ENCODE measurements at regions not wholly inside any gene's neighbourhood (a gene's known extent, or its start where the extent isn't known, plus 50 kb on each side); places are given as distances from the start of the nearest gene placed in this dataset.

GRCh38 chr3:145752576-145752975 lies 408.4 kb downstream of the PLOD2 start:
- no peak overlapping the region for H3K4me3 ChIP-seq (ENCODE audit: low read length)
- no peak for TF ChIP-seq ZNF274 (IDR thresholded peaks at IDR 0.05; ENCODE audit: low read depth, low read length)

- TF ChIP-seq ZNF274 (IDR thresholded peaks at IDR 0.05; ENCODE audit: low read depth, low read length) = no peak
- no peak overlapping the region for H3K4me3 ChIP-seq (ENCODE audit: low read length)
Measured at GRCh38 chr3:145754605-145755289, 406.2 kb downstream of the PLOD2 start.

- H3K4me3 ChIP-seq (ENCODE audit: low read length) = no peak overlapping the region
- TF ChIP-seq ZNF274 (IDR thresholded peaks at IDR 0.05; ENCODE audit: low read depth, low read length) = no peak
Measured at GRCh38 chr3:145760036-145760435, 400.9 kb downstream of the PLOD2 start.

- TF ChIP-seq ZNF274 (IDR thresholded peaks at IDR 0.05; ENCODE audit: low read depth, low read length) = no peak
- H3K4me3 ChIP-seq (ENCODE audit: low read length) = no peak overlapping the region
Measured at GRCh38 chr3:145767909-145768308, 393.1 kb downstream of the PLOD2 start.

GRCh38 chr3:145776782-145777408 lies 384.1 kb downstream of the PLOD2 start:
- H3K4me3 ChIP-seq (ENCODE audit: low read length) = no peak overlapping the region
- no peak for TF ChIP-seq ZNF274 (IDR thresholded peaks at IDR 0.05; ENCODE audit: low read depth, low read length)

- TF ChIP-seq ZNF274 (IDR thresholded peaks at IDR 0.05; ENCODE audit: low read depth, low read length) = no peak
Measured at GRCh38 chr3:145780301-145780700, 380.7 kb downstream of the PLOD2 start.

GRCh38 chr3:145785668-145786067 lies 375.3 kb downstream of the PLOD2 start:
- no peak overlapping the region for H3K4me3 ChIP-seq (ENCODE audit: low read length)
- TF ChIP-seq ZNF274 (IDR thresholded peaks at IDR 0.05; ENCODE audit: low read depth, low read length) = no peak

More at GRCh38 chr3:145780301-145780700, 380.7 kb downstream of the PLOD2 start:
- H3K4me3 ChIP-seq (ENCODE audit: low read length) = no peak overlapping the region

- TF ChIP-seq ZNF274 (IDR thresholded peaks at IDR 0.05; ENCODE audit: low read depth, low read length) = no peak
- H3K4me3 ChIP-seq (ENCODE audit: low read length) = no peak overlapping the region
Measured at GRCh38 chr3:145798007-145798406, 363.0 kb downstream of the PLOD2 start.

- H3K4me3 ChIP-seq (ENCODE audit: low read length) = no peak overlapping the region
- TF ChIP-seq ZNF274 (IDR thresholded peaks at IDR 0.05; ENCODE audit: low read depth, low read length) = no peak
Measured at GRCh38 chr3:145798696-145799537, 362.1 kb downstream of the PLOD2 start.

- no peak overlapping the region for H3K4me3 ChIP-seq (ENCODE audit: low read length)
- no peak for TF ChIP-seq ZNF274 (IDR thresholded peaks at IDR 0.05; ENCODE audit: low read depth, low read length)
Measured at GRCh38 chr3:145801696-145802095, 359.3 kb downstream of the PLOD2 start.

GRCh38 chr3:145807990-145808389 lies 353.0 kb downstream of the PLOD2 start:
- TF ChIP-seq ZNF274 (IDR thresholded peaks at IDR 0.05; ENCODE audit: low read depth, low read length) = no peak
- H3K4me3 ChIP-seq (ENCODE audit: low read length) = no peak overlapping the region

GRCh38 chr3:145812391-145812790 lies 348.6 kb downstream of the PLOD2 start:
- no peak for TF ChIP-seq ZNF274 (IDR thresholded peaks at IDR 0.05; ENCODE audit: low read depth, low read length)
- no peak overlapping the region for H3K4me3 ChIP-seq (ENCODE audit: low read length)

GRCh38 chr3:145815707-145816413 lies 345.1 kb downstream of the PLOD2 start:
- H3K4me3 ChIP-seq (ENCODE audit: low read length) = no peak overlapping the region
- TF ChIP-seq ZNF274 (IDR thresholded peaks at IDR 0.05; ENCODE audit: low read depth, low read length) = no peak

GRCh38 chr3:145817870-145818483 lies 343.0 kb downstream of the PLOD2 start:
- no peak for TF ChIP-seq ZNF274 (IDR thresholded peaks at IDR 0.05; ENCODE audit: low read depth, low read length)

More at GRCh38 chr3:145817870-145818483, 343.0 kb downstream of the PLOD2 start:
- no peak overlapping the region for H3K4me3 ChIP-seq (ENCODE audit: low read length)
